ENCODE measurements at regions not wholly inside any gene's neighbourhood (a gene's known extent, or its start where the extent isn't known, plus 50 kb on each side); places are given as distances from the start of the nearest gene placed in this dataset.

DNA sequence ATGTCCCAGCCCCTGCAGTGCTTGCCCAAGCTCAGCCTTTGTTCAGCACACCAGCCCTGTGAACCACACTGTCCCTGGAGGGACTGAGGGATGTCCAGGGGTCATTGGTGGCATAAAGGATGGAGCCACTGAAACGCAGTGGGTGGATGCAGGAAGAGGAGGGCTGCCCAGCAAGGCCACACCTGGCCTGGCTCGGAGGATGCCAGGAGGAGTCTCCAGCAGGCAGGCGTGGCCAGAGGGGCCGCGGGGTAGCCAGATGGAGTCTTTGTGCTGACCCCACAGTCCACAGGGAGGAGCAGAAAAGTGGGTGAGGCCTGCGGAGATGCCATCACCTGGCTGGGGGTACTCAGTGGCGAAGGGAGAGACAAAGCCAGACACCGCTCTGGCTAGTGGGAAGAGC is 108.5 kb upstream of the C14orf180 start:
- Histone ChIP-seq H3K9me3 (ENCODE audit: low read depth) (no peaks in the 10 kb centered on the region), H4K20me1 (ENCODE audit: insufficient read depth, poor library complexity, severe bottlenecking) (no peaks in the 10 kb centered on the region), H3K36me3 (replicated peaks; ENCODE audit: insufficient read depth, low read depth) (no peaks in the 10 kb centered on the region), H3K27ac (no peak overlapping the region), H3K4me1 (ENCODE audit: insufficient read depth) (no peaks in the 10 kb centered on the region), H3K27me3 (no peaks in the 10 kb centered on the region), H2AFZ (no peak overlapping the region), H3K4me2 (no peak overlapping the region), H3K79me2 (no peaks in the 10 kb centered on the region), H3K4me3 (no peak overlapping the region), H3K9me2 (replicated peaks; ENCODE audit: insufficient read depth) (no peaks in the 10 kb centered on the region)
- 90% methylated on average over 8 of the region's 8 CpGs for WGBS (ENCODE audit: low lambda C conversion rate, missing lambda C conversion rate)
- no peak for DNase-seq (ENCODE audit: low spot score)
- TF ChIP-seq, protein P1, sequence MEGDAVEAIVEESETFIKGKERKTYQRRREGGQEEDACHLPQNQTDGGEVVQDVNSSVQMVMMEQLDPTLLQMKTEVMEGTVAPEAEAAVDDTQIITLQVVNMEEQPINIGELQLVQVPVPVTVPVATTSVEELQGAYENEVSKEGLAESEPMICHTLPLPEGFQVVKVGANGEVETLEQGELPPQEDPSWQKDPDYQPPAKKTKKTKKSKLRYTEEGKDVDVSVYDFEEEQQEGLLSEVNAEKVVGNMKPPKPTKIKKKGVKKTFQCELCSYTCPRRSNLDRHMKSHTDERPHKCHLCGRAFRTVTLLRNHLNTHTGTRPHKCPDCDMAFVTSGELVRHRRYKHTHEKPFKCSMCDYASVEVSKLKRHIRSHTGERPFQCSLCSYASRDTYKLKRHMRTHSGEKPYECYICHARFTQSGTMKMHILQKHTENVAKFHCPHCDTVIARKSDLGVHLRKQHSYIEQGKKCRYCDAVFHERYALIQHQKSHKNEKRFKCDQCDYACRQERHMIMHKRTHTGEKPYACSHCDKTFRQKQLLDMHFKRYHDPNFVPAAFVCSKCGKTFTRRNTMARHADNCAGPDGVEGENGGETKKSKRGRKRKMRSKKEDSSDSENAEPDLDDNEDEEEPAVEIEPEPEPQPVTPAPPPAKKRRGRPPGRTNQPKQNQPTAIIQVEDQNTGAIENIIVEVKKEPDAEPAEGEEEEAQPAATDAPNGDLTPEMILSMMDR (IDR thresholded peaks at IDR 0.05; ENCODE audit: poor library complexity), result no peak
- TF ChIP-seq EZH2phosphoT487 (IDR thresholded peaks at IDR 0.05; ENCODE audit: low read depth, severe bottlenecking, unreplicated experiment) (no peak), EZH2 (IDR thresholded peaks at IDR 0.05; ENCODE audit: borderline replicate concordance) (no peak)

GRCh38 chr14:104472073-104472472 is 107.5 kb upstream of the C14orf180 start:
- H3K9me2 ChIP-seq (replicated peaks; ENCODE audit: insufficient read depth), result no peaks in the 10 kb centered on the region
- H3K4me2 ChIP-seq, result no peak overlapping the region
- H3K79me2 ChIP-seq, result no peaks in the 10 kb centered on the region
- H4K20me1 ChIP-seq (ENCODE audit: insufficient read depth, poor library complexity, severe bottlenecking), result no peaks in the 10 kb centered on the region
- no peaks in the 10 kb centered on the region for H3K36me3 ChIP-seq (replicated peaks; ENCODE audit: insufficient read depth, low read depth)
- 100% methylated on average over 1 of the region's 1 CpG for WGBS (ENCODE audit: low lambda C conversion rate, missing lambda C conversion rate)
- no peak for DNase-seq (ENCODE audit: low spot score)
- no peak overlapping the region for H3K4me3 ChIP-seq
- TF ChIP-seq EZH2 (IDR thresholded peaks at IDR 0.05; ENCODE audit: borderline replicate concordance), result no peak
- no peak for TF ChIP-seq EZH2phosphoT487 (IDR thresholded peaks at IDR 0.05; ENCODE audit: low read depth, severe bottlenecking, unreplicated experiment)
- TF ChIP-seq, protein P1 (IDR thresholded peaks at IDR 0.05; ENCODE audit: poor library complexity), result no peak
- no peak overlapping the region for H2AFZ ChIP-seq
- no peaks in the 10 kb centered on the region for H3K27me3 ChIP-seq
- no peaks in the 10 kb centered on the region for H3K4me1 ChIP-seq (ENCODE audit: insufficient read depth)
- H3K27ac ChIP-seq, result no peak overlapping the region
- H3K9me3 ChIP-seq (ENCODE audit: low read depth), result no peaks in the 10 kb centered on the region

- Histone ChIP-seq H3K9me2 (replicated peaks; ENCODE audit: insufficient read depth) (no peaks in the 10 kb centered on the region), H3K27ac (no peak overlapping the region), H3K36me3 (replicated peaks; ENCODE audit: insufficient read depth, low read depth) (no peaks in the 10 kb centered on the region), H3K4me3 (no peak overlapping the region), H3K79me2 (no peaks in the 10 kb centered on the region), H3K4me1 (ENCODE audit: insufficient read depth) (no peaks in the 10 kb centered on the region), H3K27me3 (no peaks in the 10 kb centered on the region), H3K9me3 (ENCODE audit: low read depth) (no peaks in the 10 kb centered on the region), H3K4me2 (no peak overlapping the region), H4K20me1 (ENCODE audit: insufficient read depth, poor library complexity, severe bottlenecking) (no peaks in the 10 kb centered on the region), H2AFZ (no peak overlapping the region)
- DNase-seq (ENCODE audit: low spot score), result no peak
- WGBS (ENCODE audit: low lambda C conversion rate, missing lambda C conversion rate), result 92% methylated on average over 24 of the region's 29 CpGs
- TF ChIP-seq EZH2phosphoT487 (IDR thresholded peaks at IDR 0.05; ENCODE audit: low read depth, severe bottlenecking, unreplicated experiment) (no peak), EZH2 (IDR thresholded peaks at IDR 0.05; ENCODE audit: borderline replicate concordance) (no peak)
These were observed 106.9 kb upstream of the C14orf180 start for GRCh38 chr14:104472536-104473243.

DNA sequence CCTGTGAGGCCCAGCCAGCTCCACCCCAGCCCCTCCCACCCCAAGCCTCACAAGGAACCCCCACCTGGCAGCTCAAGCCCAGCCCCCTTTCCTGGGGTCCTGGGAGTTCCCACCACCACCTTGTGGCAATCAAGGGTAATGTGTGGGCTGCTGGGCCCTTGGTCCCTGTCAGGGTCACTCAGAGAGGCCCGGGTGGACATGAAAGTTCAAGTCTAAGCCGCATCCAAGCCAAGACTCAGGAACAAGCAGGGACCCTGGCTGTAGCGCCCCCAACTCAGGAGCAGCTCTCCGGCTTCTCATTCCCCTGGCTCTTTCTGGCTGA is 106.4 kb upstream of the C14orf180 start:
- no peak overlapping the region for H2AFZ ChIP-seq
- H3K4me2 ChIP-seq, result no peak overlapping the region
- H3K4me3 ChIP-seq, result no peak overlapping the region
- H4K20me1 ChIP-seq (ENCODE audit: insufficient read depth, poor library complexity, severe bottlenecking), result no peaks in the 10 kb centered on the region
- H3K36me3 ChIP-seq (replicated peaks; ENCODE audit: insufficient read depth, low read depth), result no peaks in the 10 kb centered on the region
- H3K9me2 ChIP-seq (replicated peaks; ENCODE audit: insufficient read depth), result no peaks in the 10 kb centered on the region
- 83% methylated on average over 4 of the region's 4 CpGs for WGBS (ENCODE audit: low lambda C conversion rate, missing lambda C conversion rate)
- H3K4me1 ChIP-seq (ENCODE audit: insufficient read depth), result no peaks in the 10 kb centered on the region
- no peaks in the 10 kb centered on the region for H3K9me3 ChIP-seq (ENCODE audit: low read depth)
- no peak for DNase-seq (ENCODE audit: low spot score)
- no peaks in the 10 kb centered on the region for H3K79me2 ChIP-seq
- no peak for TF ChIP-seq EZH2phosphoT487 (IDR thresholded peaks at IDR 0.05; ENCODE audit: low read depth, severe bottlenecking, unreplicated experiment)
- TF ChIP-seq, protein P1 (IDR thresholded peaks at IDR 0.05; ENCODE audit: poor library complexity), result no peak
- TF ChIP-seq EZH2 (IDR thresholded peaks at IDR 0.05; ENCODE audit: borderline replicate concordance), result no peak
- no peaks in the 10 kb centered on the region for H3K27me3 ChIP-seq
- no peak overlapping the region for H3K27ac ChIP-seq
